ENCODE measurements at regions not wholly inside any gene's neighbourhood (a gene's known extent, or its start where the extent isn't known, plus 50 kb on each side); places are given as distances from the start of the nearest gene placed in this dataset.

DNA sequence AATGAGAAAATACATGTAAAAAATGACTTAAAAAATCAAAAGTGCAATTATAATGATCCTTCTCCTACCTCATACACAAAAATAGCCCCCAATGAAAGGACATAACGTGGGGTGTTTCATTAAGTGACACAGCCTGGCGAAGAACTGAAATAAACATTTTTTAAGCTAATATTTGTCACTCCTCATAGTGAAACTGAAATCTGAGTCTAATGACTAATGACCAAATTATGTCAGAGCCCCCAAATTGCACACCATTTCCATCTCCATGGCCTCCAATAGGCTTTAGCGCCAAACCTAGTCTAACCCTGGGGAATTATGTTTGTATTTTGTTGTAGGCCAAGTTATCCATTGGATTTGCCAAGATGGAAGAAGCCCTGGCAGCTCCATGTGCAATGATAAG lies 119.1 kb downstream of the WT1 start:
- no peak overlapping the region for H3K4me3 ChIP-seq (ENCODE audit: low read depth, low read length)

DNA sequence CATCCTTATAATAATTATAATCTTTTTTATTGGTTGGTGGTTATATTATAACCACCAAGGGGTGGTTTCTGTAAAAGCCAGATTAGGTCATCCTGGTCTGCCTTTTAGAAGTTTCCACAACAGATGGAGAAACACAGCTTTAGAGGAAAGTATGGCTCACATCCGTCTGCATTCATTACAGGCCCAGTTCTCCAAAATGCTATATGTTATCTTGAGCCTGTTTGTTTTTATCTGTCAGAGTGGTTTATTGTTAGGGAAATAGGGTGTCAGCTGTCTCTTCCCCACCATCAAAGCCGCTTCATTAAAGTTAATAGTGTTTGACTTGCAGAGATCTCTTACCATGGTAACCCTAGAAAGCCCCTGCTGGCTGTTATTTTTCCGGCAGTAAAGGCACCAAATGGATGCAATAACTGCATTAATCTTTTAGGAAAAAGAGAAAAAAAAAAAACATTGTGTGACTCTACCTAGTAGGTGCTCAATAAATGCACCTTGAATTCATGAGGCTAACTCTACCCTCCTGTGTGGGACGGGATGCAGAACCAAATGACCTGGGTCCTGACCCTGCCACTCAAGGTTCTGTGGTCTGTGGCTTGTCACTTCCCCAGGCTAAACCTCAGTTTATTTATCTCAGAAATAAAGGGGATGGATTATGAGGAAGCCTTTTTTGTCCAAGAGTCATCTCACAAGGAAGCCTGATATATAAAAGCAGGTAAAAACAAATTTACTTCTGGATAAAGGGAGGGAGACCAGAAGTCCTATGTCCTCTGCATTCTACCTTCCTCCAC lies 118.3 kb downstream of the WT1 start:
- no peak overlapping the region for H3K4me3 ChIP-seq (ENCODE audit: low read depth, low read length)

GRCh38 chr11:32317643-32318042 lies 117.7 kb downstream of the WT1 start:
- no peak overlapping the region for H3K4me3 ChIP-seq (ENCODE audit: low read depth, low read length)

GRCh38 chr11:32318071-32319055 lies 117.0 kb downstream of the WT1 start:
- H3K4me3 ChIP-seq (ENCODE audit: low read depth, low read length) = no peak overlapping the region

- no peak overlapping the region for H3K4me3 ChIP-seq (ENCODE audit: low read depth, low read length)
Observed at GRCh38 chr11:32323814-32324130, 111.6 kb downstream of the WT1 start.

DNA sequence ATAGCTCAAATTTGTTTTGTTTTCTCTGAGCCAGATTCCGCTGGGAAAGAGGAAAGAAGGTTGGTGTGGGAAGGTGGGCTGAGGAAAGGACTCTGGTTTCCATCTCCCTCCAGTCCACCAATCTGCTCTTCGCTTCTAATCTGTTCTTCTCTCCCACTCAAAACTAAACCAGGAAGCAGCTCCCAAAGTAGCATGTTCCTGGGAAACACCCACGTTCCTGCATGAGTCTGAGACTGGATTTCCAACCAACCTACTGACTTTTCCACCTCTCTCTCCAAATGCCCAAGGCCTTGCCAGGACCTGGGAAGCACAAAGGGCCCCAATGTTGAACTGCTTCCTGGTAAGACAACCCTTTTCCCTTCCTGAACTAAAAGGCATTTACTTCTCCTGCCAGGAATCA lies 110.2 kb downstream of the WT1 start:
- no peak overlapping the region for H3K4me3 ChIP-seq (ENCODE audit: low read depth, low read length)

DNA sequence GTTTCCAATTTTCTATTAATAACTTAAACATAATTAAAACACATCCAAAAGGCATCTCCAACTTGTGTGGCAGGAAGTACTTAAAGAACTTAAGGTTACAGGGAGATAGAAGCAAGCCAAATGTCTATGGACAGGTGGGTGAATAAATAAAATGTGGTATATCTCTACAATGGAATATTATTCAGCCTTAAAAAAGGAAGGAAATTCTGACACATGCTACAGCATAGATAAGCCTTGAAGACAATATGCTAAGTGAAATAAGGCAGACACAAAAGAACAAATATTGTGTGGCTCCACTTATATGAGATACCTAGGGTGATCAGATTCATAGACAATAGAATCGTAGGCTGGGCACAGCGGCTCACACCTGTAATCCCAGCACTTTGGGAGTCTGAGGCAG lies 109.6 kb downstream of the WT1 start:
- H3K4me3 ChIP-seq (ENCODE audit: low read depth, low read length) = no peak overlapping the region

GRCh38 chr11:32326522-32326921 lies 108.8 kb downstream of the WT1 start:
- H3K4me3 ChIP-seq (ENCODE audit: low read depth, low read length) = no peak overlapping the region

GRCh38 chr11:32328392-32328791 lies 106.9 kb downstream of the WT1 start:
- H3K4me3 ChIP-seq (ENCODE audit: low read depth, low read length) = no peak overlapping the region

DNA sequence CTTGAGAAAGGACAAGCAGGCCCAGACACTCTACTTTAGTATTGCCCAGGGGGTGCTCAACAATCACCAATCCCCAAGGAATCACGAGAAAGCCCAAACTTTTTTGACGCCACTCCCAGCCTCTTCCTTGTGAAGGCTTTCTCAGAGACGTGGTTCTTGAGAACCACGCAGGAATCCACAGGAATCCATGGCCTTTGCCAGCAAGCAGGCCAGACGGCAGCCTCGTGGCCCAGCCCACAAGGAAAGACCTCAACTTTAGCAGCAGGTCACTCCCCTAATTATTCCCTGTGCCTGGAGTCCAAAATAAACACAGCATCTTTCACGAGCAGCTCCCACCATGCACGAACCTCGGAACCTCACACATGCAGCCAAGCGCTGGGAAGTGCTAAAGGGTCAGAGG lies 104.2 kb downstream of the WT1 start:
- H3K4me3 ChIP-seq (ENCODE audit: low read depth, low read length) = no peak overlapping the region

DNA sequence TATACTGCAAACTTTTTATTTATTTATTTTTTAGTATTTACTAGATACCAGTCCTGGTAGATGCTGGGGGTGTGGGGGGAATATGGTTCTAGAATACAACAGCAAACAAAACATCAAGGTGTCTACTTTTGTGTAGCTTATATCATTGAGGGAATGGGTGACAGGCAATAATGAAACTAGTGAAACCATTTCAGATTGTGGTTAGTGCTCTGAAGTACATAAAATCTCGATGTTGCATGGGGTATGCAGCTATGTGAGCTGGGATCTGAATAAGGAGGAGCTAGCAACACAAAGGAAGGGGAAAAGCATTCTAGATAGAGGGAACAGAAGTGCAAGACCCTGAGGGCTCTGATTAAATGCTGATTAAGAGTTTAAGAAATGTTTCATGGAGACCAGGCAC lies 103.5 kb downstream of the WT1 start:
- no peak overlapping the region for H3K4me3 ChIP-seq (ENCODE audit: low read depth, low read length)

GRCh38 chr11:32332990-32333319 lies 102.4 kb downstream of the WT1 start:
- peak overlapping the region; percentile 38 for H3K4me3 ChIP-seq (ENCODE audit: low read depth, low read length)

- H3K4me3 ChIP-seq (ENCODE audit: low read depth, low read length) = peak overlapping the region; percentile 38
Observed at GRCh38 chr11:32333320-32333991, 101.9 kb downstream of the WT1 start.

DNA sequence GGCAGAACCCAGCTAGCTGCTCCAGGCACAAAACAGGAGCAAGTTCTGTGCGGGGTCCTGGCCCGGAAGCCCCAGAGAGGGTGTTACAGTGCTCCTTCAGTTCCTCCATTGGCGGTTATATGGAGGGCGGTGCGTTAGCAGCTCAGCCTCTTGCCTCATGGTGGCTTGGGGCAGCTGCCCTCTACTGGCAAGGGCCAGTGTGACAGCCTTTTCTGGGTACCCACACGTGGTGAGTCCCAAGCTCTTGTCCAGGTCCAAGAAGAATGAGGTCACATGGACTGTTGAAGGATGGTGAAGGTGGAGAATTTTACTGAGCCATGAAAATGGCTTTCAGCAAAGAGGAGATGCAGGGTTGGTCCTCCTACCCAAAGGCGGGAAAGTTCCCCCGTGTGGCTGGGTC lies 100.5 kb downstream of the WT1 start:
- no peak overlapping the region for H3K4me3 ChIP-seq (ENCODE audit: low read depth, low read length)

Data from iPS-11a (cell line).